ENCODE measurements at regions not wholly inside any gene's neighbourhood (a gene's known extent, or its start where the extent isn't known, plus 50 kb on each side); places are given as distances from the start of the nearest gene placed in this dataset.
"Not testable (repeated sequence)": the region's sequence is repeated elsewhere in the genome, so short reads cannot be mapped to it uniquely, and the experiment has no call there.

GRCh38 chr1:119254067-119254720, 113.7 kb upstream of the WARS2 start:
- no peak for FAIRE-seq

GRCh38 chr1:119256089-119256488, 112.5 kb upstream of the HAO2 start:
- not testable (repeated sequence) for FAIRE-seq

- FAIRE-seq: no peak
Observed at GRCh38 chr1:119260506-119260905, 108.1 kb upstream of the HAO2 start.

- FAIRE-seq: no peak
Observed at GRCh38 chr1:119266386-119266785, 102.2 kb upstream of the HAO2 start.

- FAIRE-seq: no peak
Observed at GRCh38 chr1:119266858-119267257, 101.7 kb upstream of the HAO2 start.

GRCh38 chr1:119267288-119267687, 101.3 kb upstream of the HAO2 start:
- not testable (repeated sequence) for FAIRE-seq

- no peak for FAIRE-seq
Observed at GRCh38 chr1:119268879-119269278, 99.7 kb upstream of the HAO2 start.

- FAIRE-seq: peak; percentile 62
Observed at GRCh38 chr1:119275145-119276134, 93.1 kb upstream of the HAO2 start.

GRCh38 chr1:119276558-119276957, 92.0 kb upstream of the HAO2 start:
- FAIRE-seq: no peak

GRCh38 chr1:119279456-119280381, 88.9 kb upstream of the HAO2 start:
- FAIRE-seq: no peak

GRCh38 chr1:119285482-119285881, 83.1 kb upstream of the HAO2 start:
- FAIRE-seq: no peak

GRCh38 chr1:119286587-119287181, 81.9 kb upstream of the HAO2 start:
- no peak for FAIRE-seq

- FAIRE-seq: no peak
Observed at GRCh38 chr1:119288751-119289150, 79.8 kb upstream of the HAO2 start.

- no peak for FAIRE-seq
Observed at GRCh38 chr1:119290297-119290696, 78.3 kb upstream of the HAO2 start.

- FAIRE-seq: no peak
Observed at GRCh38 chr1:119291611-119292206, 76.9 kb upstream of the HAO2 start.

GRCh38 chr1:119293797-119294196, 74.8 kb upstream of the HAO2 start:
- FAIRE-seq: no peak

- FAIRE-seq: no peak
Observed at GRCh38 chr1:119294199-119294598, 74.4 kb upstream of the HAO2 start.

GRCh38 chr1:119294722-119295121, 73.9 kb upstream of the HAO2 start:
- no peak for FAIRE-seq

- FAIRE-seq: no peak
Observed at GRCh38 chr1:119298687-119299303, 69.8 kb upstream of the HAO2 start.

- no peak for FAIRE-seq
Observed at GRCh38 chr1:119302011-119302410, 66.6 kb upstream of the HAO2 start.

GRCh38 chr1:119308130-119308700, 60.4 kb upstream of the HAO2 start:
- FAIRE-seq: no peak
